ENCODE measurements at regions not wholly inside any gene's neighbourhood (a gene's known extent, or its start where the extent isn't known, plus 50 kb on each side); places are given as distances from the start of the nearest gene placed in this dataset.

DNA sequence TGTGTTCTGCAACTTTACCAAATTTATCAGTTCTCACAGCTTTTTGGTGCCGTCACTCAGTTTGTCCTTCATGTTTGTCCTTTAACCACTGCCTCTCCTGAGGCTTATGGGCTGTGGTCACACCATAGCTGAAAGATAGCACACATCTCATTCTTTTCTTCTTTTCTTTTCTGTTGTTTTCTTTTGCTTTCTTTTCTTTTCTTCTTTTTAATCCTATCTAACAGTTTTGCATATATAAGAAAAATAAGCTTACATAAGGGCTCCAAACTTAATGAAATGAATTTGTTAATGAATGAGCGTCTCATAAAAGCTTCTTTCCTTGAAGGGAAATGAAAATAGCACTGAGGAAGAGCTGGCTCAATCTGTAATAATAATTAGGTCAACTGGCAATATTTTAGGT is 1061.2 kb downstream of the PCDH18 start:
- H3K27me3 ChIP-seq (ENCODE audit: control insufficient read depth, insufficient read depth, low read length) = no peaks in the 10 kb centered on the region
- 0 out of 2 replicates have a peak, but pooled peaks cover 5% of the 10 kb centered on the region for H3K9me3 ChIP-seq (ENCODE audit: control insufficient read depth, insufficient read depth, low read depth, low read length)
- no peak for TF ChIP-seq TCF7L2 (IDR thresholded peaks at IDR 0.05; ENCODE audit: low read depth, low read length)
- no peak for TF ChIP-seq POLR2AphosphoS5 (IDR thresholded peaks at IDR 0.05; ENCODE audit: low read depth, low read length)
- TF ChIP-seq SIN3A (IDR thresholded peaks at IDR 0.05; ENCODE audit: borderline replicate concordance, insufficient read depth, low read depth, low read length) = no peak
- TF ChIP-seq, protein P1, sequence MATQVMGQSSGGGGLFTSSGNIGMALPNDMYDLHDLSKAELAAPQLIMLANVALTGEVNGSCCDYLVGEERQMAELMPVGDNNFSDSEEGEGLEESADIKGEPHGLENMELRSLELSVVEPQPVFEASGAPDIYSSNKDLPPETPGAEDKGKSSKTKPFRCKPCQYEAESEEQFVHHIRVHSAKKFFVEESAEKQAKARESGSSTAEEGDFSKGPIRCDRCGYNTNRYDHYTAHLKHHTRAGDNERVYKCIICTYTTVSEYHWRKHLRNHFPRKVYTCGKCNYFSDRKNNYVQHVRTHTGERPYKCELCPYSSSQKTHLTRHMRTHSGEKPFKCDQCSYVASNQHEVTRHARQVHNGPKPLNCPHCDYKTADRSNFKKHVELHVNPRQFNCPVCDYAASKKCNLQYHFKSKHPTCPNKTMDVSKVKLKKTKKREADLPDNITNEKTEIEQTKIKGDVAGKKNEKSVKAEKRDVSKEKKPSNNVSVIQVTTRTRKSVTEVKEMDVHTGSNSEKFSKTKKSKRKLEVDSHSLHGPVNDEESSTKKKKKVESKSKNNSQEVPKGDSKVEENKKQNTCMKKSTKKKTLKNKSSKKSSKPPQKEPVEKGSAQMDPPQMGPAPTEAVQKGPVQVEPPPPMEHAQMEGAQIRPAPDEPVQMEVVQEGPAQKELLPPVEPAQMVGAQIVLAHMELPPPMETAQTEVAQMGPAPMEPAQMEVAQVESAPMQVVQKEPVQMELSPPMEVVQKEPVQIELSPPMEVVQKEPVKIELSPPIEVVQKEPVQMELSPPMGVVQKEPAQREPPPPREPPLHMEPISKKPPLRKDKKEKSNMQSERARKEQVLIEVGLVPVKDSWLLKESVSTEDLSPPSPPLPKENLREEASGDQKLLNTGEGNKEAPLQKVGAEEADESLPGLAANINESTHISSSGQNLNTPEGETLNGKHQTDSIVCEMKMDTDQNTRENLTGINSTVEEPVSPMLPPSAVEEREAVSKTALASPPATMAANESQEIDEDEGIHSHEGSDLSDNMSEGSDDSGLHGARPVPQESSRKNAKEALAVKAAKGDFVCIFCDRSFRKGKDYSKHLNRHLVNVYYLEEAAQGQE (IDR thresholded peaks at IDR 0.05; ENCODE audit: insufficient read depth in 1 of 2, low read depth in 2 of 2, low read length in 1 of 2) = no peak
- TF ChIP-seq, protein P2, sequence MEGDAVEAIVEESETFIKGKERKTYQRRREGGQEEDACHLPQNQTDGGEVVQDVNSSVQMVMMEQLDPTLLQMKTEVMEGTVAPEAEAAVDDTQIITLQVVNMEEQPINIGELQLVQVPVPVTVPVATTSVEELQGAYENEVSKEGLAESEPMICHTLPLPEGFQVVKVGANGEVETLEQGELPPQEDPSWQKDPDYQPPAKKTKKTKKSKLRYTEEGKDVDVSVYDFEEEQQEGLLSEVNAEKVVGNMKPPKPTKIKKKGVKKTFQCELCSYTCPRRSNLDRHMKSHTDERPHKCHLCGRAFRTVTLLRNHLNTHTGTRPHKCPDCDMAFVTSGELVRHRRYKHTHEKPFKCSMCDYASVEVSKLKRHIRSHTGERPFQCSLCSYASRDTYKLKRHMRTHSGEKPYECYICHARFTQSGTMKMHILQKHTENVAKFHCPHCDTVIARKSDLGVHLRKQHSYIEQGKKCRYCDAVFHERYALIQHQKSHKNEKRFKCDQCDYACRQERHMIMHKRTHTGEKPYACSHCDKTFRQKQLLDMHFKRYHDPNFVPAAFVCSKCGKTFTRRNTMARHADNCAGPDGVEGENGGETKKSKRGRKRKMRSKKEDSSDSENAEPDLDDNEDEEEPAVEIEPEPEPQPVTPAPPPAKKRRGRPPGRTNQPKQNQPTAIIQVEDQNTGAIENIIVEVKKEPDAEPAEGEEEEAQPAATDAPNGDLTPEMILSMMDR (IDR thresholded peaks at IDR 0.05) = no peak
- no TSS peak for BruUV-seq (replicated peaks)
- intact Hi-C loops (cut with micrococcal nuclease; ENCODE audit: unreplicated experiment) = no loop called here
- no peak overlapping the region for H3K27ac ChIP-seq (ENCODE audit: low read length)
- no peaks in the 10 kb centered on the region for H3K36me3 ChIP-seq (ENCODE audit: control insufficient read depth, insufficient read depth, low read length)
- in situ Hi-C loops (cut with HindIII; ENCODE audit: low pct_unique_long_range_greater_than_20kb, low sequenced_read_pairs) = no loop called here
- ATAC-seq = no peak
- ChIA-PET POLR2A (no interaction called here), CTCF (no interaction called here)
- DNase-seq (ENCODE audit: low read depth, low spot score) = no peak
- H3K4me3 ChIP-seq (ENCODE audit: low read depth in 2 of 2, low read length in 2 of 2) = no peak overlapping the region
- H3K4me1 ChIP-seq (ENCODE audit: control insufficient read depth, insufficient read depth, low read length) = no peaks in the 10 kb centered on the region

DNA sequence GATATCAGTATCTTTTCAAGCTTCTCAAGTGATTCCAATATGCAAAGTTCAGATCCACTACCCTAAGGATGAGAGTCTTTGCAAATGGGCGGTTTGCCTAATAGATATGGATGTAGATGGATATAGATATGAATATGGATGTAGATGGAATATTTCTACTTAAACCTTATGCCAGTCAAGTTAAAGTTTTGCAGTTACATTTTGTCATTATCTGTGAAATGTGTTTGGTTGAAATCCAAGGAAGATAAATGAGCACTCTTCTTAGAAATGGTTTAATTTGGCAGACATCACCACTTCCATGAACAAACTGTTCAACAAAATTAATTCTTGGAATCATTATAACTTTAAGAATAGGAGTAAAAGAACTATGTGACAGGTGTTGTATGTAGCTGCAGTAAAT is 1066.6 kb downstream of the PCDH18 start:
- ATAC-seq (no peak), DNase-seq (ENCODE audit: low read depth, low spot score) (no peak)
- Histone ChIP-seq H3K36me3 (ENCODE audit: control insufficient read depth, insufficient read depth, low read length) (no peaks in the 10 kb centered on the region), H3K4me1 (ENCODE audit: control insufficient read depth, insufficient read depth, low read length) (no peaks in the 10 kb centered on the region), H3K27ac (ENCODE audit: low read length) (no peak overlapping the region), H3K9me3 (ENCODE audit: control insufficient read depth, insufficient read depth, low read depth, low read length) (0 out of 2 replicates have a peak, but pooled peaks cover 5% of the 10 kb centered on the region), H3K27me3 (ENCODE audit: control insufficient read depth, insufficient read depth, low read length) (no peaks in the 10 kb centered on the region), H3K4me3 (ENCODE audit: low read depth in 2 of 2, low read length in 2 of 2) (no peak overlapping the region)
- no peak for TF ChIP-seq POLR2AphosphoS5 (IDR thresholded peaks at IDR 0.05; ENCODE audit: low read depth, low read length)
- no peak for TF ChIP-seq SIN3A (IDR thresholded peaks at IDR 0.05; ENCODE audit: borderline replicate concordance, insufficient read depth, low read depth, low read length)
- no peak for TF ChIP-seq TCF7L2 (IDR thresholded peaks at IDR 0.05; ENCODE audit: low read depth, low read length)
- TF ChIP-seq, protein P2 (IDR thresholded peaks at IDR 0.05) = no peak
- TF ChIP-seq, protein P1 (IDR thresholded peaks at IDR 0.05; ENCODE audit: insufficient read depth in 1 of 2, low read depth in 2 of 2, low read length in 1 of 2) = no peak
- BruUV-seq (replicated peaks) = no TSS peak
- in situ Hi-C loops (cut with HindIII; ENCODE audit: low pct_unique_long_range_greater_than_20kb, low sequenced_read_pairs) (no loop called here), intact Hi-C loops (cut with micrococcal nuclease; ENCODE audit: unreplicated experiment) (no loop called here)
- ChIA-PET CTCF (no interaction called here), POLR2A (no interaction called here)

Measured in Panc1 (cell line).